ENCODE measurements at regions not wholly inside any gene's neighbourhood (a gene's known extent, or its start where the extent isn't known, plus 50 kb on each side); places are given as distances from the start of the nearest gene placed in this dataset.

DNA sequence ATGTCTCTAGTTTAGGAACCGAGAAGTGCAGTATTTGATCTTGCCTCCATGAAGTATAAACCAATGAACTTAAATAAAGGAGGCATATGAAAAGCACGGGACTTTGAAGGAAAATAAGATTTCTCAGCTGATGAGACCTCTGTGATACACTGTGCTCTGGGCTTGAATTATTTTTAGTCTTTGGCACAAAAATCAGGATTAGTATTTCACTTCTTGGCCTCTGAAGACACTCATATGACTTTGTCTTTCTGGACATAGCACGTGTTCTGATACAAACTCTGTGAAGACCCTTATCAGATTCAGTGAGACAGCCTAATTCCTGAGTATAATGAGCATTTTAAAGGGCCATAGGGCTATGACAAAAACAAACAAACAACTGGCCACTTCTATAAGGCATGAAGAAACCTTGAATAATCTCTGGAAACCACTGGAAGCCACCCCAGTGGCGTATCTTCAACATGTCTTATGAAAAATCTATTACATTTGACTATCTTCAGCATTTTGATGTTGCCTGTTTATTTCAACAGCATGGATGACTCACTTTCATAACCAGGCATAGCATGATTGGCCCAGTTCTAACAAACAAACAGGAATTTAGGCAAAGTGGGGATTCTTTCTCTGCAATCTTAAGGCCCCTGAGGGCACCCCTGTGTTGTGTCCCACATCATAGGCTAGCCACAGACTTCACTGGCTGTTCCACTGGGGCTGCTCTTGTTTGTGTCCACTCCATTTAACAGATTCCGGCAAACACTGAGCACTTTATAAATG lies 90.3 kb upstream of the ZNF462 start:
- ATAC-seq: no peak
- TF ChIP-seq, protein P1, sequence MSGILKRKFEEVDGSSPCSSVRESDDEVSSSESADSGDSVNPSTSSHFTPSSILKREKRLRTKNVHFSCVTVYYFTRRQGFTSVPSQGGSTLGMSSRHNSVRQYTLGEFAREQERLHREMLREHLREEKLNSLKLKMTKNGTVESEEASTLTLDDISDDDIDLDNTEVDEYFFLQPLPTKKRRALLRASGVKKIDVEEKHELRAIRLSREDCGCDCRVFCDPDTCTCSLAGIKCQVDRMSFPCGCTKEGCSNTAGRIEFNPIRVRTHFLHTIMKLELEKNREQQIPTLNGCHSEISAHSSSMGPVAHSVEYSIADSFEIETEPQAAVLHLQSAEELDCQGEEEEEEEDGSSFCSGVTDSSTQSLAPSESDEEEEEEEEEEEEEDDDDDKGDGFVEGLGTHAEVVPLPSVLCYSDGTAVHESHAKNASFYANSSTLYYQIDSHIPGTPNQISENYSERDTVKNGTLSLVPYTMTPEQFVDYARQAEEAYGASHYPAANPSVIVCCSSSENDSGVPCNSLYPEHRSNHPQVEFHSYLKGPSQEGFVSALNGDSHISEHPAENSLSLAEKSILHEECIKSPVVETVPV (CRISPR knock-in tag; IDR thresholded peaks at IDR 0.05): no peak
- no peak for TF ChIP-seq RARB (CRISPR knock-in tag; IDR thresholded peaks at IDR 0.05)
- TF ChIP-seq, protein P2, sequence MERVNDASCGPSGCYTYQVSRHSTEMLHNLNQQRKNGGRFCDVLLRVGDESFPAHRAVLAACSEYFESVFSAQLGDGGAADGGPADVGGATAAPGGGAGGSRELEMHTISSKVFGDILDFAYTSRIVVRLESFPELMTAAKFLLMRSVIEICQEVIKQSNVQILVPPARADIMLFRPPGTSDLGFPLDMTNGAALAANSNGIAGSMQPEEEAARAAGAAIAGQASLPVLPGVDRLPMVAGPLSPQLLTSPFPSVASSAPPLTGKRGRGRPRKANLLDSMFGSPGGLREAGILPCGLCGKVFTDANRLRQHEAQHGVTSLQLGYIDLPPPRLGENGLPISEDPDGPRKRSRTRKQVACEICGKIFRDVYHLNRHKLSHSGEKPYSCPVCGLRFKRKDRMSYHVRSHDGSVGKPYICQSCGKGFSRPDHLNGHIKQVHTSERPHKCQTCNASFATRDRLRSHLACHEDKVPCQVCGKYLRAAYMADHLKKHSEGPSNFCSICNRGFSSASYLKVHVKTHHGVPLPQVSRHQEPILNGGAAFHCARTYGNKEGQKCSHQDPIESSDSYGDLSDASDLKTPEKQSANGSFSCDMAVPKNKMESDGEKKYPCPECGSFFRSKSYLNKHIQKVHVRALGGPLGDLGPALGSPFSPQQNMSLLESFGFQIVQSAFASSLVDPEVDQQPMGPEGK (CRISPR knock-in tag; IDR thresholded peaks at IDR 0.05; ENCODE audit: borderline replicate concordance): no peak
- TF ChIP-seq, protein P3, sequence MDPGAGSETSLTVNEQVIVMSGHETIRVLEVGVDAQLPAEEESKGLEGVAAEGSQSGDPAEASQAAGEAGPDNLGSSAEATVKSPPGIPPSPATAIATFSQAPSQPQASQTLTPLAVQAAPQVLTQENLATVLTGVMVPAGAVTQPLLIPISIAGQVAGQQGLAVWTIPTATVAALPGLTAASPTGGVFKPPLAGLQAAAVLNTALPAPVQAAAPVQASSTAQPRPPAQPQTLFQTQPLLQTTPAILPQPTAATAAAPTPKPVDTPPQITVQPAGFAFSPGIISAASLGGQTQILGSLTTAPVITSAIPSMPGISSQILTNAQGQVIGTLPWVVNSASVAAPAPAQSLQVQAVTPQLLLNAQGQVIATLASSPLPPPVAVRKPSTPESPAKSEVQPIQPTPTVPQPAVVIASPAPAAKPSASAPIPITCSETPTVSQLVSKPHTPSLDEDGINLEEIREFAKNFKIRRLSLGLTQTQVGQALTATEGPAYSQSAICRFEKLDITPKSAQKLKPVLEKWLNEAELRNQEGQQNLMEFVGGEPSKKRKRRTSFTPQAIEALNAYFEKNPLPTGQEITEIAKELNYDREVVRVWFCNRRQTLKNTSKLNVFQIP (CRISPR knock-in tag; IDR thresholded peaks at IDR 0.05; ENCODE audit: borderline replicate concordance, low read depth): no peak
- no peak for TF ChIP-seq SNAI2 (CRISPR knock-in tag; IDR thresholded peaks at IDR 0.05)
- TF ChIP-seq ISL1 (CRISPR knock-in tag; IDR thresholded peaks at IDR 0.05): no peak
- no peak for TF ChIP-seq ZNF565 (CRISPR knock-in tag; conservative IDR thresholded peaks at IDR 0.05; ENCODE audit: low read depth)
- TF ChIP-seq ZNF8 (CRISPR knock-in tag; IDR thresholded peaks at IDR 0.05): no peak
- TF ChIP-seq PPARA (CRISPR knock-in tag; IDR thresholded peaks at IDR 0.05; ENCODE audit: borderline replicate concordance): no peak
- TF ChIP-seq TCF4 (CRISPR knock-in tag; IDR thresholded peaks at IDR 0.05; ENCODE audit: borderline replicate concordance): no peak
- TF ChIP-seq ARNTL (CRISPR knock-in tag; IDR thresholded peaks at IDR 0.05; ENCODE audit: borderline replicate concordance, low read depth): no peak
- TF ChIP-seq ZFP3 (CRISPR knock-in tag; IDR thresholded peaks at IDR 0.05): no peak
- TF ChIP-seq, protein P4, sequence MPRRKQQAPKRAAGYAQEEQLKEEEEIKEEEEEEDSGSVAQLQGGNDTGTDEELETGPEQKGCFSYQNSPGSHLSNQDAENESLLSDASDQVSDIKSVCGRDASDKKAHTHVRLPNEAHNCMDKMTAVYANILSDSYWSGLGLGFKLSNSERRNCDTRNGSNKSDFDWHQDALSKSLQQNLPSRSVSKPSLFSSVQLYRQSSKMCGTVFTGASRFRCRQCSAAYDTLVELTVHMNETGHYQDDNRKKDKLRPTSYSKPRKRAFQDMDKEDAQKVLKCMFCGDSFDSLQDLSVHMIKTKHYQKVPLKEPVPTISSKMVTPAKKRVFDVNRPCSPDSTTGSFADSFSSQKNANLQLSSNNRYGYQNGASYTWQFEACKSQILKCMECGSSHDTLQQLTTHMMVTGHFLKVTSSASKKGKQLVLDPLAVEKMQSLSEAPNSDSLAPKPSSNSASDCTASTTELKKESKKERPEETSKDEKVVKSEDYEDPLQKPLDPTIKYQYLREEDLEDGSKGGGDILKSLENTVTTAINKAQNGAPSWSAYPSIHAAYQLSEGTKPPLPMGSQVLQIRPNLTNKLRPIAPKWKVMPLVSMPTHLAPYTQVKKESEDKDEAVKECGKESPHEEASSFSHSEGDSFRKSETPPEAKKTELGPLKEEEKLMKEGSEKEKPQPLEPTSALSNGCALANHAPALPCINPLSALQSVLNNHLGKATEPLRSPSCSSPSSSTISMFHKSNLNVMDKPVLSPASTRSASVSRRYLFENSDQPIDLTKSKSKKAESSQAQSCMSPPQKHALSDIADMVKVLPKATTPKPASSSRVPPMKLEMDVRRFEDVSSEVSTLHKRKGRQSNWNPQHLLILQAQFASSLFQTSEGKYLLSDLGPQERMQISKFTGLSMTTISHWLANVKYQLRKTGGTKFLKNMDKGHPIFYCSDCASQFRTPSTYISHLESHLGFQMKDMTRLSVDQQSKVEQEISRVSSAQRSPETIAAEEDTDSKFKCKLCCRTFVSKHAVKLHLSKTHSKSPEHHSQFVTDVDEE (CRISPR knock-in tag; IDR thresholded peaks at IDR 0.05): no peak
- no peak for TF ChIP-seq ESRRG (CRISPR knock-in tag; IDR thresholded peaks at IDR 0.05)

DNA sequence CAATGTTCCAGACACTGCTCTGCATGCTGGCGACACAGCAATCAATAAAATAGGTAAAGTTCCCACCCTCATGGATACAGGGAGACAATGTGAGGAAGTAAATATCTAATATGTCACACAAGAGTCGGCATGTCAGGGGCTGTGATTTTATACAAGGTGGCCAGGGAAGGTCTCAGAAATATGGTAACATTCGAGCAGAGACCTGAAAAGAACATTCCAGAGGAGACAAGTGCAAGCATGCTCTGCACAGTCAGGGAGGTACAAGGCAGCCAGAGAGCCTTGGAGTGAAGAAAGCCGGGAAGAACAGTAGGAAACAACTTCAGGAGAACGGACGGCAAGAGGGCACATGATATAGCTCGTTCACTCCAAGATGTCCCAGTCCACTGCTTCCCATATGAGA lies 89.2 kb upstream of the ZNF462 start:
- no peak for ATAC-seq

More for the DNA sequence above, 89.2 kb upstream of the ZNF462 start:
- TF ChIP-seq PPARA (CRISPR knock-in tag; IDR thresholded peaks at IDR 0.05; ENCODE audit: borderline replicate concordance): no peak
- no peak for TF ChIP-seq TCF4 (CRISPR knock-in tag; IDR thresholded peaks at IDR 0.05; ENCODE audit: borderline replicate concordance)
- TF ChIP-seq TOX (CRISPR knock-in tag; IDR thresholded peaks at IDR 0.05; ENCODE audit: borderline replicate concordance): no peak
- TF ChIP-seq, protein P5, sequence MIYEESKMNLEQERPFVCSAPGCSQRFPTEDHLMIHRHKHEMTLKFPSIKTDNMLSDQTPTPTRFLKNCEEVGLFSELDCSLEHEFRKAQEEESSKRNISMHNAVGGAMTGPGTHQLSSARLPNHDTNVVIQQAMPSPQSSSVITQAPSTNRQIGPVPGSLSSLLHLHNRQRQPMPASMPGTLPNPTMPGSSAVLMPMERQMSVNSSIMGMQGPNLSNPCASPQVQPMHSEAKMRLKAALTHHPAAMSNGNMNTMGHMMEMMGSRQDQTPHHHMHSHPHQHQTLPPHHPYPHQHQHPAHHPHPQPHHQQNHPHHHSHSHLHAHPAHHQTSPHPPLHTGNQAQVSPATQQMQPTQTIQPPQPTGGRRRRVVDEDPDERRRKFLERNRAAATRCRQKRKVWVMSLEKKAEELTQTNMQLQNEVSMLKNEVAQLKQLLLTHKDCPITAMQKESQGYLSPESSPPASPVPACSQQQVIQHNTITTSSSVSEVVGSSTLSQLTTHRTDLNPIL (CRISPR knock-in tag; IDR thresholded peaks at IDR 0.05; ENCODE audit: low read depth): no peak
- no peak for TF ChIP-seq ZNF70 (CRISPR knock-in tag; IDR thresholded peaks at IDR 0.05)
- TF ChIP-seq, protein P4 (CRISPR knock-in tag; IDR thresholded peaks at IDR 0.05): no peak
- TF ChIP-seq ISL1 (CRISPR knock-in tag; IDR thresholded peaks at IDR 0.05): no peak
- no peak for TF ChIP-seq ZC3H10 (CRISPR knock-in tag; IDR thresholded peaks at IDR 0.05)
- no peak for TF ChIP-seq ZFP30 (CRISPR knock-in tag; IDR thresholded peaks at IDR 0.05)
- no peak for TF ChIP-seq RARB (CRISPR knock-in tag; IDR thresholded peaks at IDR 0.05)
- TF ChIP-seq ZNF8 (CRISPR knock-in tag; IDR thresholded peaks at IDR 0.05): no peak
- TF ChIP-seq ARNTL (CRISPR knock-in tag; IDR thresholded peaks at IDR 0.05; ENCODE audit: borderline replicate concordance, low read depth): no peak
- TF ChIP-seq BACH2 (CRISPR knock-in tag; IDR thresholded peaks at IDR 0.05; ENCODE audit: borderline replicate concordance): no peak
- no peak for TF ChIP-seq GLIS3 (CRISPR knock-in tag; IDR thresholded peaks at IDR 0.05)
